ENCODE measurements at regions not wholly inside any gene's neighbourhood (a gene's known extent, or its start where the extent isn't known, plus 50 kb on each side); places are given as distances from the start of the nearest gene placed in this dataset.

- no peak overlapping the region for H3K9ac ChIP-seq (ENCODE audit: extremely low read depth, low read length, poor library complexity, severe bottlenecking)
- Mint-ChIP-seq H3K36me3 (ENCODE audit: low read depth) (no peaks in the 10 kb centered on the region), H3K27me3 (ENCODE audit: insufficient read depth) (peaks cover 19% of the 10 kb centered on the region), H3K9me3 (no peaks in the 10 kb centered on the region), H3K4me1 (peaks cover 4% of the 10 kb centered on the region), H3K4me3 (no peak overlapping the region), H3K27ac (no peak overlapping the region)
- peak; percentile 38 for DNase-seq
- no peak overlapping the region for H3K27ac ChIP-seq (ENCODE audit: low read depth, low read length)
- WGBS, 2 experiments (ENCODE audit: insufficient coverage in 1 of 2, insufficient read length in 1 of 2) = 82 to 83% methylated on average over 6 to 11 of the region's 11 CpGs
- no peaks in the 10 kb centered on the region for H3K4me1 ChIP-seq (ENCODE audit: control insufficient read depth, insufficient read depth, low read length)
- H3K9me3 ChIP-seq (ENCODE audit: control insufficient read depth, low read length) = no peaks in the 10 kb centered on the region
- H3K27me3 ChIP-seq (ENCODE audit: control insufficient read depth, insufficient read depth, low read length, poor library complexity, severe bottlenecking) = no peaks in the 10 kb centered on the region
- H3K4me3 ChIP-seq (ENCODE audit: low read length) = no peak overlapping the region
- H3K36me3 ChIP-seq (ENCODE audit: control insufficient read depth, insufficient read depth, low read length) = no peaks in the 10 kb centered on the region
- TF ChIP-seq CTCF (conservative IDR thresholded peaks at IDR 0.05) = no peak
Observed at GRCh38 chr1:29767769-29768425, 531.6 kb downstream of the PTPRU start.

- Mint-ChIP-seq H3K27me3 (ENCODE audit: insufficient read depth) (peaks cover 19% of the 10 kb centered on the region), H3K4me3 (no peak overlapping the region), H3K36me3 (ENCODE audit: low read depth) (no peaks in the 10 kb centered on the region), H3K9me3 (no peaks in the 10 kb centered on the region), H3K27ac (no peak overlapping the region), H3K4me1 (peaks cover 4% of the 10 kb centered on the region)
- Histone ChIP-seq H3K4me3 (ENCODE audit: low read length) (no peak overlapping the region), H3K27ac (ENCODE audit: low read depth, low read length) (no peak overlapping the region), H3K9me3 (ENCODE audit: control insufficient read depth, low read length) (no peaks in the 10 kb centered on the region), H3K4me1 (ENCODE audit: control insufficient read depth, insufficient read depth, low read length) (no peaks in the 10 kb centered on the region), H3K36me3 (ENCODE audit: control insufficient read depth, insufficient read depth, low read length) (no peaks in the 10 kb centered on the region), H3K27me3 (ENCODE audit: control insufficient read depth, insufficient read depth, low read length, poor library complexity, severe bottlenecking) (no peaks in the 10 kb centered on the region), H3K9ac (ENCODE audit: extremely low read depth, low read length, poor library complexity, severe bottlenecking) (no peak overlapping the region)
- peak; percentile 29 for DNase-seq
- TF ChIP-seq CTCF (conservative IDR thresholded peaks at IDR 0.05) = no peak
- 90 to 92% methylated on average over 13 to 27 of the region's 27 CpGs for WGBS, 2 experiments (ENCODE audit: insufficient coverage in 1 of 2, insufficient read length in 1 of 2)
Observed at GRCh38 chr1:29767088-29767685, 530.9 kb downstream of the PTPRU start.

- no peak overlapping the region for H3K4me3 ChIP-seq (ENCODE audit: low read length)
- H3K36me3 ChIP-seq (ENCODE audit: control insufficient read depth, insufficient read depth, low read length) = no peaks in the 10 kb centered on the region
- peaks cover 5% of the 10 kb centered on the region for H3K4me1 ChIP-seq (ENCODE audit: control insufficient read depth, insufficient read depth, low read length)
- WGBS, 2 experiments (ENCODE audit: insufficient coverage in 1 of 2, insufficient read length in 1 of 2) = 86 to 90% methylated on average over 2 to 3 of the region's 3 CpGs
- no peaks in the 10 kb centered on the region for H3K9me3 ChIP-seq (ENCODE audit: control insufficient read depth, low read length)
- H3K9ac ChIP-seq (ENCODE audit: extremely low read depth, low read length, poor library complexity, severe bottlenecking) = no peak overlapping the region
- Mint-ChIP-seq H3K27me3 (ENCODE audit: insufficient read depth) (peaks cover 19% of the 10 kb centered on the region), H3K4me1 (peaks cover 8% of the 10 kb centered on the region), H3K4me3 (no peak overlapping the region), H3K9me3 (no peaks in the 10 kb centered on the region), H3K36me3 (ENCODE audit: low read depth) (no peaks in the 10 kb centered on the region), H3K27ac (no peak overlapping the region)
- no peak for TF ChIP-seq CTCF (conservative IDR thresholded peaks at IDR 0.05)
- no peak overlapping the region for H3K27ac ChIP-seq (ENCODE audit: low read depth, low read length)
- H3K27me3 ChIP-seq (ENCODE audit: control insufficient read depth, insufficient read depth, low read length, poor library complexity, severe bottlenecking) = no peaks in the 10 kb centered on the region
- DNase-seq = no peak
Observed at GRCh38 chr1:29762635-29763034, 526.3 kb downstream of the PTPRU start.

Measured in endodermal cell (in vitro differentiated cells).